ENCODE measurements at regions not wholly inside any gene's neighbourhood (a gene's known extent, or its start where the extent isn't known, plus 50 kb on each side); places are given as distances from the start of the nearest gene placed in this dataset.
"Not testable (repeated sequence)": the region's sequence is repeated elsewhere in the genome, so short reads cannot be mapped to it uniquely, and the experiment has no call there.

- no peak for DNase-seq
These were observed 1231.1 kb downstream of the CDH11 start for GRCh38 chr16:63890723-63891122.

DNA sequence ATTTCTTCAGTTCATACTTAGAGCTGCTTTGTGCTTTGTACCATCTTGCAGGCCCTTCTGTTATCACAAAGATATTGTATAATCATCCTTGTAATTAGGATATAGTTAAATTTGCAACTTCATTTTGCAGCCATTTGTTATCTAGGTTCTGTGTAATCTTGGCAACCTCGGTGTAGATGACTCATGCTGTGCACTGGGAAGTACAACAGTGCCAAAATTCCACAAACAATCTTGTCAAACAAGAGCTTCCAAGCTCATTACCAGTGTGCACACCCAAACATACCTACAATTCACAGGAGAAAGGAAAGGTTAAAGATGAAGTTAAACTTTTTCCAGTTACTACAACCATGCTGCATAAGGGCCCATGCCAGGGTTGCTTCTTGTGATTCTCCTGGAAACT is 1231.8 kb downstream of the CDH11 start:
- DNase-seq = no peak

- DNase-seq = no peak
These were observed 1238.8 kb downstream of the CDH11 start for GRCh38 chr16:63883091-63883490.

DNA sequence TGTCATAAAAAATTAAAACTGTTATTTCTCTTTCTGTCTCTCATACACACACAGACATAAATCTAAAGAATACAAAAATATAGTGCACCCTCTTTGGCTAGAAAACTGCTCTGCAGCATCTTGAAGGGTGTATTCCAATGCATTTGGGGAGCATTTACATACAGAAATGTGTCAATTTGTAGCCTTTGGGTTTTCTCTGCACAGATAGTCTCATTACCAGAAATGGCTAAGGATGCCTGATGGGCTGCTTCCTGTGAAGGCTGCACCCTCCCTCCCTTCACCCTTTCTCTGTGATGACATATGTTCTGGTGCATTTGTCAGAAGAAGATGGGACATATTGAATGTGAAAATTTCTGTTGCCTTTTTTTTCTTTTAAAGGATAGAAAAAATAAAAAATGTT is 1239.3 kb downstream of the CDH11 start:
- no peak for DNase-seq

GRCh38 chr16:63880948-63881347 is 1240.9 kb downstream of the CDH11 start:
- no peak for DNase-seq

GRCh38 chr16:63877401-63877800 is 1244.5 kb downstream of the CDH11 start:
- no peak for DNase-seq

- no peak for DNase-seq
These were observed 1245.8 kb downstream of the CDH11 start for GRCh38 chr16:63876103-63876502.

GRCh38 chr16:63860700-63861099 is 1261.2 kb downstream of the CDH11 start:
- not testable (repeated sequence) for DNase-seq

DNA sequence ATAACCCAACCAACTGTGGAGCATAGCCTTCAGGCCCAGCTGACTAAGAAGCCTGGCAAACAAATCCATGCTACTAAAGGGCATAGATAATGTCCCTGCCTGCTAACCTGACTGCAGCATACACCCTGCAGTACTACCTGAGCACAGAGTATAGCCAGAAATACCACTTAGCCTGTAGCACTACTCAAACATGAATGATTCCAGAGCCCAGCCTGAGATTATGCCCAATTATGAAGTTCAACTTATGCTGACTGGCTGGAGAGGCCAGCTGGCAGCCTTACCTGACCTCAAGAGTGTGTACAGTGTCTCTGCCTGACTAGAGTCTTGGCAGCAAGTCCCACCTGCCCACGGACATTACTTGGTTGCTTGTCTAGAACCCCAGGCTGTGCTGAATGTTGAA is 1265.3 kb downstream of the CDH11 start:
- no peak for DNase-seq

GRCh38 chr16:63850979-63851378 is 1270.9 kb downstream of the CDH11 start:
- no peak for DNase-seq

- DNase-seq = no peak
These were observed 1280.6 kb downstream of the CDH11 start for GRCh38 chr16:63841271-63841670.

- no peak for DNase-seq
These were observed 1291.8 kb downstream of the CDH11 start for GRCh38 chr16:63830061-63830460.

DNA sequence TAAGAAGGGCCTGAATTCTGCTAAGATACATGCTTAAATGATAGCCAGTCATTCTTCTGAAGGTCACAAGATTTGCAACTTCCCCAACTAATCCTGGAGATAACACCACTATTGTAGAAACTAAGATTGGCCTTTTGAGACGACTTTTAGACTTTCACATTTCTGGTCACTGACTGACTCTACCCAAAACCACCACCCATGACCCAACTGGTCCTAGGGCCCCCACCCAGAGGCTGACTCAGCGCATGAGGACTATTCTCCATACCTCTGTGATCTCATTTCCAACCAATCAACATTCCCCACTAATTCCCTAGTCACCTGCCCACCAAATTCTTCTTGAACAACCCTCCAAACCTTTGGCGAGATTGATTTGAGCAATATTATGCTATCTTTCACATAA is 1299.0 kb downstream of the CDH11 start:
- no peak for DNase-seq

DNA sequence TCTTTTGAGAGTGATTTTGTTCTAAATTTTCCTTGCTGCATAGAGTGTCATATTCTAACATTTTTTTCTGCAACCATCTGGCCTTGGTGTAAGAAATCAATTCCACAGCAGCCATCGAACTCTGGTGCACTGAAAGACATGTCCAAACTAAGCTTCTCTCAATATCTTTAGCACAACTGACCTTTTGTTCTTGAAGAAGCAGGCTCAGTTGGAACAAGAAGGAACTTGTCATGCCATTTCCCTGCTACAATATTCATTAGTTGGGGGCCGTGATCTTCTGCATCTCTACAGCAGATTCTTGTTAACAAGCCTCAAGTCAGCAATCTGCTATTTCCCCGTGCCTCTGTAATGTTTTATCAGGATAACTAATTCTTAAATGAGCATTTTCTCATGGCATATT is 1305.6 kb downstream of the CDH11 start:
- DNase-seq = no peak

DNA sequence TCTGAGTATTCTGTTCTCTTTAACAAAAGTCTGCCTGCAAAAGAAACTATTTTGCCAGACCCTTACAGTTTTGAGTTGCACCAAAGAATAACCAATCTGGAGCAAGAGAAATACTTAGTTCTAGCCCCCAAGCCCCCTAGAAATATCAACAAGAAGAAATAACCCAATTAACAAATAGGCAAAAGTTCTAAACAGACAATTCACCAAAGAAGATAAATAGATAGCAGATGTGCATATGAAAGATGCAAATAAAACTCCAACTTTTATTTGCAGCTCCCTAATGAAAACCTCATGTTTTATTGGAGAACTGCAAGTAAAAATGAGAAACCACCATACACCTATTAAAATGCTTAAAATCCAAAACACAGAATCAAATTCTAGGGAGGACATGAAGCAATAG is 1308.0 kb downstream of the CDH11 start:
- no peak for DNase-seq

GRCh38 chr16:63808730-63809129 is 1313.1 kb downstream of the CDH11 start:
- no peak for DNase-seq

- no peak for DNase-seq
These were observed 1314.9 kb downstream of the CDH11 start for GRCh38 chr16:63806794-63807506.

GRCh38 chr16:63804126-63804525 is 1317.7 kb downstream of the CDH11 start:
- DNase-seq = no peak

- DNase-seq = no peak
These were observed 1332.3 kb downstream of the CDH11 start for GRCh38 chr16:63789603-63790002.

DNA sequence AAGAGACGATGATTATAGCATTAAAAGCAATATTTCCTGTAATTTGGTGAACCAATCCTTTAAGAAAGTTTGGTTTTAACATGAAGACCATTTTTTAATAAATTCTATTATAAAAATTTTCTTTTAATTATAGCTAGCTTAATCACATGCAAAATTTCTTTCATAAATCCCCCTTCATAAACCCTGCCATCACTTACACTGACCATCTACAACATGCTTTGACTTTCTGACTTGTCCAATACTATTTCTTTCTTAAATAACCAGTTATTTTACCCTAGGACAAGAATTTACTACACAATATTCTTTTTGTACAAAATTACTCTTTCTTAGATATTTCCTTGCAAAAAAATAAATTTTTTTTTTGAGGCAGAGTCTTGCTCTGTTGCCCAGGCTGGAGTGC is 1334.8 kb downstream of the CDH11 start:
- no peak for DNase-seq

DNA sequence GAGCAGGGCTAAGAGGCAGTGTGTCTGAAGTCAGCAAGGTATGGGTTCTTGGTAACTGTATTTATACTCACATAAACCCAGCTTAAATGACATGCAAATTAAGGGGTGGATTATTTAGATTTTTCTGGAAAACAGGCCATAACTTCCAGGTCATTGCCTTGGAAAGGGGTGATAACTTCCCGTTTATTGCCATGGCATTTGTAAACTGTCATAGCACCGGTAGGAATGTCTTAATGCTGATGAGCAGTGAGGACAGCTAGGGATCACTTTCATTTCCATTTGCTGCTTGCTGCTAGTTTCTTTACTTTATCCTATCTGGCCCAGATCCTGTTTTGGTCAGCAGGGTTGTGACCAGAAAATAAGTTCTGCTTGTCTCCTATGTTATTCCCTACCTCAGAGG is 1336.7 kb downstream of the CDH11 start:
- DNase-seq = no peak

DNA sequence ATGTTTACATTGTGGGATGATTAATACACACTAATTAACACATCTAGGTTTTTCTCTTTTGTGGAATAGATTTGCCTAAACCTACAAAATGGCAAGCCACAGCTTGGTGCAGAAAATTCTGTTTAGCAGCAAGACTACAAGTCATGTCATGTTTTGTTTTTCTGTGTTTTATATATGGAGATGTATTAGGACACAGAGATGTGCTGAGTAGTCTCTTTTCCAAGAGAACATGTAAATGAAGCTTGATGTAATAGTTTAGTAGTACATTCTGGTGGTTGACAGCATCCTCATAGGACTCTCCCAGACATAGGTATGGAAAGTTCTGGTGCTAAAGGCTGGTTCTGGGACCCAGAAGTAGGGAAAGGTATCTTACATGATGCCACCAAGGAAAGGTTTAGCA is 1345.4 kb downstream of the CDH11 start:
- no peak for DNase-seq

GRCh38 chr16:63776034-63776433 is 1345.8 kb downstream of the CDH11 start:
- no peak for DNase-seq

GRCh38 chr16:63774302-63774701 is 1347.6 kb downstream of the CDH11 start:
- no peak for DNase-seq

DNA sequence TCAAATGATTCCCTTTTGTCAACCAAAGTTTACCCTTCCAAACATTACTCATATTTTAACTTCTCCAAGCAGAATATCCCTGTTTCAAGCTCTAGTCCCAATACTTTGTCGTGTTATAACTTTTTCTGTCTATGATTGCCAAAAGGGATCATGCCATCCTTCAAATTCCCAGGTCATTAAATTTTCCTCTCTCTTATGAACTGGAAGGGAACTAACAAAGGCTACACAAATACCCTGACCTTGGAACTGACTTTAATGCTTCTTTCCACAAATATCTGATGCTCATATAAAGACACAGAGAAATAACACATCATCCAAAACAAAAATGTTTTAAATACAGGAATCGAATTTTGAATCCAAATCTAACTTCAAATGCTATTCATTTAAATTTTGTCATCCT is 1352.7 kb downstream of the CDH11 start:
- DNase-seq = no peak

GRCh38 chr16:63760246-63760645 is 1361.6 kb downstream of the CDH11 start:
- DNase-seq = not testable (repeated sequence)
